HG03095 (cell line): ENCODE measurements at regions not wholly inside any gene's neighbourhood (a gene's known extent, or its start where the extent isn't known, plus 50 kb on each side); places are given as distances from the start of the nearest gene placed in this dataset.

ENCODE experiments used
- ATAC-seq: cut with Tn5 transposase; IDR thresholded peaks from one replicate; pipeline ENCODE4 v1.9.1; 2021; ENCODE audit warnings: moderate library complexity; ENCODE audit not compliant: unreplicated experiment

DNA sequence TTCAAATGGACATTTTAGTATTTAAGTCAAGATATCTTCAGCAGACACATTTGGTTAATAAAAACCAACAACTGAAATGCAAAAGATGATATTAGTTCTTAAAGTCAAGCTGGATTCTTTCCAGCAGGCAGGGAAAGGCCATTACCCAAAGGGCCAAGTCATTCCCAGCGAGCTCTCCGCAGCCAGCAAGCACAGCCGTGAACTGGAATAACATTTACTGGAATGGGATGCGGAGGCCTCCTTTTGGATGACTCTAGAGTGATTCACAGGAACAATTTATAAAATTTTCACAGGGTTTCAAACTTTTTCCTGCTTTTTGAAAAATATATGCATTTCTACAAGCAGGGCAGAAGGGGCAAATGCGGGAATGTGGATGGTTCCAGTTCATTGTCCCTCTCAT, 76.6 kb upstream of the DAB2 start:
- ATAC-seq: no peak

DNA sequence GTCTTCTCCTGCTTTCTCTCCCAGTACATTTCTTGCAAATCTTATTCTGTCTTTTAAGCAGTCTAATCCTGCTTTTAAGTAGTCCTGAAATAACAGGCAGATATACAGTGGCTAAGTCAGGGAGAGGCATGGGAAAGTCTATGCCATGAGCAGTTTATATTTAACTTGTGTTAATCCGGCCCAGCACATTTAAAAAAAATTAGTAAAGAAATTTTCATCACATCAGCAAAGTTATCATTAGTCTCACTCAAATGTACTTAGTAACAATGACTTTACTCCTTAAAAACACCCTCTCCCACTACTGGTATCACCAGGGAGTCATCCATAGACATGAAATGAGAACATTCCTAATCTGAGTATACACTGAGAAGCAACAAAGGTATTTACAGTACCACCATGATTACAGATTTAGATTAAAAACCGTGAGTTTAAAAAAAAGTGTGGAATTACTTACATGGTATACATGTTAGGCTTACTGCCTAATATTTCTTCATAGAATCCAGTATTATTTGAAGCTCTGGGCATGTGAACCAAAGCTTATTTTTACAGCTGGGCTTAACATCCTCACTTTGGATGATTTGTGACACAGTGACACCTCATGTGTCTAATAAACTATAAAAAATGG, 75.9 kb upstream of the DAB2 start:
- ATAC-seq: no peak

DNA sequence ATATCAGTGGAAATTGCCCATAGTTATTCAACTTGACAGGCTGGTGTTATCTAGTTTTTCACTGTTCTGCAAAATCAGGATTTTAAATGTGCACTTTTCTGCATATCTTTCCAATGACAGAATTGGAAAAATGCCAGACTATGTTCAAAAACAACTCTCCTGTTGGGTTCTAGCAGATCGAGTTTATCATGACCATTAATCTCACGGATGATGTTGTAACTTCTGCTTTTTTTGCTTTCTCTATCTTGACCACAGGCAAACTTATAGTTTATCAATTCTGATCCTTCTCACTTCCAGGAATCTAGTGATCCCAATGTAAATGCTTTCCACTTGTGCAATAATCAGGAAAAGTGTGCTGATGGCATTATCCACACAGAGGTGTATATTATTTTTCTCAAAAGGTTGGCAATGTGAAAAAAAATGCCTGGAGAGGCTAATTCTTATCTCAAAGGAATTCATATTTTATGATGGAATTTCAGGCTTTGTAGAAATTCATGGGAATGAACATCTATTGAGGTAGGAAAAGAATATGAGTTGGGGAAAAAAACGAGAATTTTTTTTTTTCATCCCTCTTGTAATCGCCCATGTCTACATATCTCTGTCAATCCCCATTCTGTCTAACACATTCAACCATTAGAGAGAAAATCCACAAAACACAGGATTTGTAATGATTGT, 73.6 kb upstream of the DAB2 start:
- ATAC-seq: no peak

DNA sequence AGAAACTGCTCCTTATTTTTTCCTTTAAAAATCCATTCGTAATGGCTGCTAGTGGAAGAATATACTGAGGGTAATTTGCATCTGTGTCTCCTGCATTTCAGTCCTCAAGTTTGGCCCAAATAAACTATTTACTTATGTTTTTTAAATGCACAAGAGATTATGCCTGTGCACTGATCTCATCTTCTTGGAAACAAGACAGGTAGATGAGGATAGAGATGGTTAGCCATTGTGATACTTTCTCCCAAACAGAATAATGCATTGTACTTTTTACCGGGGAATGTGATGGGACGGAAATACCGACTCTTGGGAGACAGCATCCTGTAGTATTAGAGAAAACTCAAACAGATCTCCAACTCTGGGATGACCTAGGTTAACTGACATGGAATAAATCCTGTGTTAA, 72.5 kb upstream of the DAB2 start:
- ATAC-seq: no peak

DNA sequence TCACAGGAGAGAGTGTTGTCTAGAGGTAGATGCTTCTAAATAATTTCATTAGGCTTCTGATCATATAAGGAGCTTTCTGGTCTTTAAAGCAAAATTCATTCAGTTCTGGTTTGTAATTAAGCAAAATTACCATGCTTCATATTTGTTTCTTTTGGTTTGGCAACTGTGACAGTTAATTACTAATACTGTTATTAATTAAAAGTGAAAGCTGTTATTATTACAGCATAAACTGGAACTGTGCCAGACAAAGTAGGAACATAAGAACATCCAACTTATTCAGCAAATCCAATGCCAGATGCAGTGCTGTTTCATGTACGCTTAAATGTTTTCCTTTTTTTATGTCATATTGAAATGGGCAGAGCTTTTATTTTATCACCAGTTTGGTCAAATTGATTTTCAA, 70.4 kb upstream of the DAB2 start:
- no peak for ATAC-seq

DNA sequence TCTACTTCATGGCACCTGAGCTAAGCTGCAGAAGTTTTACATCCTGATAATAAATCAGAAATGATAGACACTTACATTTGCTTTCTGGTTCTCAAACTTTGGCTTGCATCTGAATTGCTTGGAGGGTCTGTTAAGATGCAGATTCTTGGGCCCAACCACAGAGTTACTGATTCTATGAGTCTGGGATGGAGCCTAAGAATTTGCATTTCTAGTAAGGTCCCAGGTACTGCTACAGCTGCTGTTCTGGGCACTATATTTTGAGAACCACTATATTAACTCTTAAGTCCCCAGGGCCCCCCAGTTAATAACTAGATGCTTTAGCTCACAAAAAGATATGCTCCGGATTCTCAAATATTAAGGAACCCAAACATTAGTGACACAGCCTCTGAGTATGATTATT, 69.8 kb upstream of the DAB2 start:
- no peak for ATAC-seq

DNA sequence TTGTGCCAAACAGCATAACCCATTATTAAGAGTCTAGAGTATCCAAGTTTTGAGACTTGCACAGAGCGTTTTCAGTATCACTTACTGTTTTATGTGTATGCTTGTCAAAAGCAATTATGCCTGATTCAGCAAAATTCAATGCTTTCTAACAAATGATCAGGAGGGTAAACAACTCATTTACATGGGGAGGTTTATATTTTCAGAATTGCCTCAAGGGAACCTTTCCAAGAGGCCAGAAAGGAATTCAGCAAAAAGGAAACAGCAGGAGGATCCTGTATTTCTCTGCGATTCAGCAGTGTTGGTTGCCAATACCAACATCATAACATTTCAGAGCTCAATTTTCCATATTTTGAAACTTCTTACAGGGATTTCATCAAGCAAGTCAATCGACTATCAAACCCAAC, 69.3 kb upstream of the DAB2 start:
- no peak for ATAC-seq

DNA sequence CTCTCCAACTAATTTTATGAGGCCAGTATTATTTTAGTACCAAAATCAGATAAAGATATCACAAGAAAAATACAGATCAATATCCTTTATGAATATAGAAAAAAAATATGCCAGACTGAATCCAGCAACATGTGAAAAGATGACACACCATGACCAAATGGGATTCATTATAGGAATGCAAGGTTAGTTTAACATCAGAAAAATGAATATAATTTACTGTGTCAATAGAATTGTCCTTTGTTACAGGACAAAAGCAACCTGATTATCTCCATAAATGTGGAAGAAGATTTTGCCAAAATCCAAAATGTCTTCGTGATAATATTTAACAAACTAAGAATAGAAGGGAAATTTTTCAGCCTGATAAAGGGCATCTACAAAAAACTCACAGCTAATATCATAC, 66.4 kb upstream of the DAB2 start:
- no peak for ATAC-seq

DNA sequence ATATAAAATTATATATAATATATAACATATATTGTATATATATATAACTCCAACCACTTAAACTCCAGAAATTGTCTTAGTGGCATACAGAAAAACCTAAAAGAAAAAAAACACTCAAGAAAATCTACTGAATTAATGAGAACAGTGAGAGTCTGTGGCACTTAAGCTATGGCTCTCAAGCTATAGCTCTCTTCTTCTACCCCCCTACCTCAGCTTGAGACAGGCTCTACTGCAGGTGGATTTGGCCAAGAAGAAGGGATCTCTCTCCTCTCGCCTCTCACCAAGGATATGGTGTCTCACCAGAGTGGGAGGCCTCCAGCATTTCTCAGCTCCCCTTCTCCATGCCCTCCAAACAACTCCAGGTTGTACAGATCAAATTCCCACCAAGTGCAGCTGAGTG, 64.5 kb upstream of the DAB2 start:
- no peak for ATAC-seq

DNA sequence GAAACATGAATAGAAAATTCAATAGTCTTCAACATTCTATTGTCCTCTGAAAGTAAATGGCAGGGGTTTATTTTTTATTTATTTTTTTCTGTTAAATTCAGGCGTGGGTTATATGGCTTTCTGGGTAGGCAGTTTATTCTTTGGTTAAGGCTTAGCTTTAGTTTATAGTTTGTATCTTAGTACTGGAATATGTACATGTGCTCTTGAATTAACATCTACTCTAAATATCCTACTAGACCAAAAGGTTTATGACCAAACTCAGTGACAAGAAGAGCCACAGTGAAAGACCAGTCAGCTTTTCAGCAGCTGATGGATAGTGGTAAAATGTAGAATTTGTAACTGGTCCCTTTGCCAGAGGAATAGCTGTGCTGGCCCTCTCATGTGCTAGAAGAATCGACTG, 62.0 kb upstream of the DAB2 start:
- ATAC-seq: no peak

DNA sequence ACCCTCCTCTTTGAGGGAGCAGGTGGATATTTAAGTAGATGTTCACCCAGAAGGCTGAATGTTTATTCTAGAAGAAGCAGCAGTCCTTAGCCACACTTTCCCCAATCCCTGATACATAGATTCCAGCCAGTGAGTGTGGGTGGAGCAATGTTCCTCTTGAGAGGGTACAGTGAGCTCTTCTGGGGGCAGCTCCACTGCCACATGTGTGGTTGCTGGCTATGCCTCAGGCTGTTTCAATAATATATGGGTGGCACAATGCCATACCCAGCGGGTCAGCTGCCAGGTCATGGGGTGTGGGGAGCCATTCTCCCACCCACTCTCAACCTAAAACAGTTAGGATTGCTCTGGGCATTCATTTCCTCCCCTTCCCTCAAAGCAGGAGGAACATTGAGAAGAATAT, 61.6 kb upstream of the DAB2 start:
- ATAC-seq: no peak

DNA sequence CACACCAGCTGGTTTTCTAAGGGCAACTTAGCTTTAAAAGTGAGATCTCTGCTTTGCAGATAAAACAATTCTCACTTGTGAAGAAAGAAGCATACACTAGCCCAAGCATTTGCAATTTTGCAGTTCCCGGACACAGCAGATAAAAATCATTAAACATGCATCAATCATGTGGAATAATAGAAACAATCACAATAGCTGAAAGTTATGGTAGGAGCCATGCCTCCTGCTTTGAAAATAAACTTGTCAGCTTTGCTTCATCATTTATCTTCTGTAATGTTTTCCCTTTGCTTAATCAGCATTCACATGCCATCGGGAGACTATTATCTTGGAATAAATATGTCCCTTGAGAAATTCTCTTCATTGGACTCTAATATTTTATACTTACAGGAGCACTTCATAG, 60.3 kb upstream of the DAB2 start:
- ATAC-seq: no peak

DNA sequence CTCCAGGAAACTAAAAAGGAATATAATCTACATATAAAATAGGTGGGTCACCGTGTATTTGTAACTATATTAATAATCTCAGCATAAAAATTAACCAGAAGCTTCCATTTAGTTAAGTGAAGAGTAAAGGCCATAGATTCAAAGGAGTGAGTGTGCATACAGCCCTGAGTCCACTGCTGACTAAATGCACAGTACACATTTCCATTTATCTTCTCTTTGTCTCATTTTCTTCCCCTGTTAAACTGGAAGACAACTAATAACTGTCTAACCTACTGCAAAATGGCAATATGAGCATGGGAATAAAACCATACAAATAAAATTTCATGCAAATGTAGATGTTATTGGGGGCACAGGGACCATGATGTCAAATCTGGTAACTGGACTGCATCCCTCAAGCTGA, 59.9 kb upstream of the DAB2 start:
- no peak for ATAC-seq

DNA sequence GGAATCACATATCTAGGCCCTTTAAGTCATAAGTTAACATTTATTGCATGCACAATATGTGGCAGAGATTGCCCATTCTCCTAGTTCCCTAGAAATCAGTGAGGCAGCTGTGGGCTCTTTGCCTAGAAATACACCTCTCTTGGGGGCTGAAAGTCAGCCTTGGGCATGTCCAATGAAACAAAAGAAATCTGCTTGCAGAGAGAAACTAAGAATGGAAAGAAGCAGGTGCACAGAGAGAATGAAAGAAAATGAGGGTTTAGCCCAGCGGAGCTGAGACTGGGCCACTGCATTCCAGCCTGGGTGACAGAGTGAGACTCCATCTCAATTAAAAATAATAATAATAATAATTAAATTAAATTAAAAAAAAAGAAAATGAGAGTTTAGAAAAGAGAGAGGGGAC, 57.3 kb upstream of the DAB2 start:
- ATAC-seq: no peak

DNA sequence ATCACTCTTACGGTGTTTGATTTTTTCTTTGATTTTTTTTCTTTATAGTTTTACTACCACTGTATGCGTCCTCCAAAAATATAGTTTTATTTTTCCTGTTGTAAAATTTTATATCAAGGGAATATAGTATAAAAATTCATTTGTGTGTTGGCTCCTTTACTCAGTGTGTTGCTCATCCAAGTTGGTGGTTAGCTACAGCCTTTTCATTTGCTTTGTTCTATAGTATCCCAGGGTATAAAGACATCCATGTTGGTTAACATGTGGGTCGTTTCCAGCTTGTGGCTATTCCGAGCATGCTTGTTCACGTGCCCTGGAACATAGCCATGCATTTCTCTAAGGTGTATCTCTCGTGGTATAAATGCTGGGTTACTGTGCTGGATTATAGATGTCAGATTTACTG, 54.8 kb upstream of the DAB2 start:
- ATAC-seq: no peak

DNA sequence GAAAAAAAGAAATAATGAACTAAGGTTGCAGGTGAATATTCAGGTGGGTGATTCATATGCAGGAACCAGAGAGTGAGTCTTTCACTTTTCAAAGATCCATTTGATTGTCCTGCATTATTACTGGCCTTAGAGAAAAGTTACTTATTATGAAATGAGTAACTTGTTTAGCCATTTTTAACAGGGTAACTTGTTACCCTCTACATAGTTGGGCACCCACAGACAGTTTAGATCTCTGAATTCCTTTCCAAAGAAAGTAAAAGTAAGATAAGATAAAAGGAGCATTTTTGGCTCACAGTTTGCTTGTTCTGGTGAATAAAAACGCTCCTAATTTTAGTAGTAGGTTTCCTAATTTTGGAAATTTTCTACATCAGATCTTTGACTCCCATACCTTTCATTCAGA, 54.1 kb upstream of the DAB2 start:
- ATAC-seq: no peak

DNA sequence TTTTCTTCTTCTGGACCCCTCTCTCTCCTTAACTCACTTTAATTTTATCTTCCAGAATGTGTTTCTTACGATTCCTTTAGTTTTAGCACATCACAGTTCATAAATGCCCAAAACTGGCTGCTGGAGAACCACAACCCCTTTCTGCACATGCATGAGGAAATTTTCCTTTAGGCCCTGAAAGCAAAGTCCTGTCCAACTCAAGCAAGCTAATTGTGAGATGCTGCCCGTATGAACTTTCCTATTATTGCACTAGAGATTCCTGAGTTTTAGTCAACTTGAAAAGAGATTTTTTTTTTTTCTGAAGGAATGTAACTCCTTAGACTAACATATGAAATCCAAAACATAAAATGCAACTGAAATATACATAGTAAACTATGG, 52.1 kb upstream of the DAB2 start:
- ATAC-seq: no peak

DNA sequence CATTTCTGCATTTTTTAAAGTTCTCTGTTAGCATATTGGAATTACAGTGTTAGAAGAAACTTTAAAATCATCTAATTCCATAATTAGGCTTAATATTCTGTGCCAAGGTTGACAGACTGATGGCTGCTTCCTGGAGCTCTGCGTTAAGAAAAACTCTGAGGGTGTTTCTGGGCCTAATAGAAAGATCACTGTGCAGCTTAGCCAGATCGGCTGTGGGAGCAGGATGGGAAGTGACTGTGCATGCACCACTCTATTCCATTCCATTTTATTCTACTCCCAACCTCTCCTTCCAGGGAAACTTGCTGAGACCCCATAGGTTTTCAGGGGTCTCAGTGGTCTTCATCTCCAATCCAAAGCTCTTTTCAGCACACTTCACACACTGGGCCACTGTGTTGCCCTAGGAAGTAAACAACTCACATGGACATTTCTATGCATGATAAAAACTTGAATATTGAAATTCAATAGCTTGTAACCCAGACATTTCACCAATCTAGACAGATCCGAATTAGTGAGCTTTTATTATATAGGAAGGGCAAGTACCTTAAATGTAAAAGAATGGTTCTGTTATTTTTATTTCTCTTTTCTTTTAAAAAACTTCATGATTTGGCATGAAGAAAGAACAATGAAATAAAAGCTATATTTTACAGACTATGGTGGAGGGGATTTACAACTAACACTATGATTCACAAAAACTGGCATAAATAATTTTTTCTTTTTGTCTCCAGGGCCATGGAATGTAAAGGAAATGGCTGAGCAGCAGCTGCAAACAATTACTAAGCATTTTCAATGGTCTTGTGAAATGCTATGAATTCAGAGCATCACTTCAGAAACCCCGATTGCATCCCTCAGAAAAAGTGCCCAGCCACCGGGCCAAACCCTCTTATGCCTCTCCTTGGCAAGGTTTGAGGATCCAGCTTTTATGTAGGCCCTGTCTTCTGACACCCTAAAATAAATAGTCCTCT, 51.4 kb upstream of the DAB2 start:
- no peak for ATAC-seq

DNA sequence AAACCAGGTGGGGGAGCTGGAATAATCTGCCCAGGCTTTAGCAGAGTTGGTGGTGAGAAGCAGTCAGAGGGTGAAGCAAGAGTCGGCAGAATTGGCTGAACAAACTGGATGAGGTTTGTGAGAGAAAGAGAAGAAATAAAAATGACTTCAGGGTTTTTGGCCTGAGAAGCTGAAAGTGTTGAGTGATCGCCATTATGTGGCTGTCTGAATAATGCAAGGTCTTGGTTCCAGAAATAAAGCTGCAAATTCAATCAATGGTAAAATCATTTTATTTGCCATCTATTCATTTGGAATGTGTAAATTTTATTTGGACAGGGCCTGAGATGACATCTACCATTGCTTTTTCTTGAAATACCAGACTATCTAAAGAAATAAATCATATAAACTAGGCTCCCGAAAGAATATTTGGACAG, 50.4 kb upstream of the DAB2 start:
- ATAC-seq: no peak
